Endothelial cell of umbilical vein (primary cell): ENCODE measurements at regions not wholly inside any gene's neighbourhood (a gene's known extent, or its start where the extent isn't known, plus 50 kb on each side); places are given as distances from the start of the nearest gene placed in this dataset.

Experiments
- BruUV-seq: library from RNA; stranded (reverse); fragments of 400-500 nt; replicated peaks from 2 replicates; lab custom pipeline; 2021; lab: Mats Ljungman, UMichigan
- CTCF ChIA-PET: fragments of 300-600, 350-600 bp; sonication (Branson Sonifier 250); formaldehyde crosslinking; loops from one replicate; lab custom pipeline; 2021; ENCODE audit warnings: antibody characterized with exemption, inconsistent platforms; lab: Charles Lee
- POLR2A ChIA-PET: fragments of 300-600, 350-600 bp; sonication (Branson Sonifier 250); formaldehyde crosslinking; loops from one replicate; lab custom pipeline; 2021; ENCODE audit warnings: antibody characterized with exemption, inconsistent platforms; lab: Charles Lee
- DNase-seq: peaks from one replicate; pipeline ENCODE4 v3.0.0-alpha.2; 2011; ENCODE audit warnings: low read depth, low spot score
- FAIRE-seq: peaks from 2 replicates; lab custom pipeline; 2011; peaks lifted over from hg19 to GRCh38; lab: Jason Lieb, UNC
- H2AFZ ChIP-seq: 2 replicates; pipeline ENCODE4 v1.6.0; 2012; ENCODE audit warnings: low read depth, low read length, control low read depth, inconsistent platforms
- H3K27ac ChIP-seq: 2 replicates; pipeline ENCODE4 v1.5.1; 2011; ENCODE audit warnings: low read depth, mild to moderate bottlenecking, control low read depth, low read length, moderate library complexity; ENCODE audit not compliant: insufficient read depth
- H3K27me3 ChIP-seq, 2 experiments: 2 replicates each; pipeline versions ENCODE4 v1.6.0 to v1.6.1; 2011; ENCODE audit warnings: low read length in 2 of 2, mixed read lengths in 1 of 2; ENCODE audit not compliant: control insufficient read depth in 2 of 2, insufficient read depth in 2 of 2
- H3K36me3 ChIP-seq, 2 experiments: 2 replicates in 1 of 2; 3 replicates in 1 of 2; pipeline ENCODE4 v1.5.1; 2011; ENCODE audit warnings: low read length in 2 of 2, mild to moderate bottlenecking in 1 of 2, moderate library complexity in 1 of 2; ENCODE audit not compliant: control insufficient read depth in 2 of 2, insufficient read depth in 2 of 2; ENCODE audit errors: extremely low read depth in 1 of 2
- H3K4me1 ChIP-seq: 3 replicates; pipeline ENCODE4 v1.5.1; 2011; ENCODE audit warnings: mild to moderate bottlenecking, low read length; ENCODE audit not compliant: control insufficient read depth, insufficient read depth; ENCODE audit errors: extremely low read depth
- H3K4me2 ChIP-seq: 2 replicates; pipeline ENCODE4 v1.6.1; 2011; ENCODE audit warnings: low read length, control low read depth, mixed read lengths; ENCODE audit not compliant: insufficient read depth
- H3K4me3 ChIP-seq, 3 experiments: fragments of 200-600 bp in 1 of 3; sonication (generic), shearing (Covaris generic) in 1 of 3; replicated peaks in 1 of 3; 2 replicates each; pipeline ENCODE4 v1.5.1; 2011 to 2016; ENCODE audit warnings: control low read depth in 3 of 3, low read length in 3 of 3, mild to moderate bottlenecking in 2 of 3, inconsistent platforms in 1 of 3, low read depth in 1 of 3, moderate library complexity in 1 of 3; ENCODE audit not compliant: insufficient read depth in 1 of 3
- H3K79me2 ChIP-seq: 2 replicates; pipeline ENCODE4 v1.6.0; 2012; ENCODE audit warnings: low read length, inconsistent platforms; ENCODE audit not compliant: control insufficient read depth, insufficient read depth
- H3K9ac ChIP-seq: replicated peaks from 2 replicates; pipeline ENCODE3; 2011; ENCODE audit warnings: low read length, control low read depth; ENCODE audit not compliant: insufficient read depth; ENCODE audit errors: extremely low read depth
- H3K9me1 ChIP-seq: replicated peaks from 3 replicates; pipeline ENCODE4 v1.6.0; 2011; ENCODE audit warnings: mild to moderate bottlenecking, low read length; ENCODE audit not compliant: control insufficient read depth, insufficient read depth; ENCODE audit errors: extremely low read depth
- H3K9me3 ChIP-seq: replicated peaks from 2 replicates; pipeline ENCODE4 v1.5.1; 2012; ENCODE audit warnings: low read length, inconsistent platforms; ENCODE audit not compliant: control insufficient read depth, insufficient read depth
- H4K20me1 ChIP-seq: replicated peaks from 2 replicates; pipeline ENCODE3; 2011; ENCODE audit warnings: mild to moderate bottlenecking, low read length; ENCODE audit not compliant: control insufficient read depth, insufficient read depth; ENCODE audit errors: extremely low read depth
- EZH2 ChIP-seq: IDR thresholded peaks from 2 replicates; pipeline ENCODE4 v1.6.1; 2012; ENCODE audit warnings: borderline replicate concordance, low read depth, mild to moderate bottlenecking, moderate library complexity, low read length, inconsistent platforms; ENCODE audit not compliant: severe bottlenecking
- FOS ChIP-seq: IDR thresholded peaks from 2 replicates; pipeline ENCODE4 v1.6.1; 2011; ENCODE audit warnings: mild to moderate bottlenecking, low read length, moderate library complexity, borderline replicate concordance; ENCODE audit not compliant: insufficient read depth
- GATA2 ChIP-seq: IDR thresholded peaks from 2 replicates; pipeline ENCODE4 v1.7.0; 2011; ENCODE audit warnings: low read depth, mild to moderate bottlenecking, moderate library complexity, mixed read lengths, low read length; ENCODE audit not compliant: insufficient read length, insufficient read depth
- JUN ChIP-seq: IDR thresholded peaks from 2 replicates; pipeline ENCODE4 v1.6.1; 2011; ENCODE audit warnings: borderline replicate concordance, low read depth; ENCODE audit not compliant: insufficient read length, insufficient read depth
- MYC ChIP-seq: IDR thresholded peaks from one replicate; pipeline ENCODE4 v1.6.1; 2011; ENCODE audit warnings: mild to moderate bottlenecking, low read depth, low read length
- POLR2A ChIP-seq: IDR thresholded peaks from 2 replicates; pipeline ENCODE4 v1.6.1; 2012; ENCODE audit warnings: low read depth, mild to moderate bottlenecking, control low read depth, low read length
- POLR2AphosphoS5 ChIP-seq: IDR thresholded peaks from 2 replicates; pipeline ENCODE4 v1.6.1; 2012; ENCODE audit warnings: low read depth, mild to moderate bottlenecking, control low read depth, low read length, moderate library complexity; ENCODE audit not compliant: insufficient read depth
- dilution Hi-C: fragments of 300-500 bp; cut with MboI; formaldehyde crosslinking; loops from one replicate; pipeline ENCODE4 v1.15.0; 2019; ENCODE audit warnings: low sequenced_read_pairs; ENCODE audit not compliant: extremely low pct_ligation_motif_present
- intact Hi-C: fragments of 100-400 bp; cut with micrococcal nuclease; formaldehyde crosslinking; loops from one replicate; pipeline ENCODE4 v1.10.0; 2022
- TF ChIP-seq, protein P1 (sequence below): IDR thresholded peaks from 2 replicates; pipeline ENCODE4 v1.6.1; 2011; ENCODE audit not compliant: insufficient read depth, insufficient read length
- TF ChIP-seq, protein P2 (sequence below), 2 donors: IDR thresholded peaks; 1 replicate in 1 of 2; 2 replicates in 1 of 2; pipeline ENCODE4 v1.5.1; 2011; ENCODE audit warnings: low read length in 2 of 2, mild to moderate bottlenecking in 2 of 2, moderate library complexity in 2 of 2, control low read depth in 1 of 2, inconsistent platforms in 1 of 2, low read depth in 1 of 2; ENCODE audit not compliant: insufficient read depth in 1 of 2; ENCODE audit errors: extremely low read depth in 1 of 2

DNA sequence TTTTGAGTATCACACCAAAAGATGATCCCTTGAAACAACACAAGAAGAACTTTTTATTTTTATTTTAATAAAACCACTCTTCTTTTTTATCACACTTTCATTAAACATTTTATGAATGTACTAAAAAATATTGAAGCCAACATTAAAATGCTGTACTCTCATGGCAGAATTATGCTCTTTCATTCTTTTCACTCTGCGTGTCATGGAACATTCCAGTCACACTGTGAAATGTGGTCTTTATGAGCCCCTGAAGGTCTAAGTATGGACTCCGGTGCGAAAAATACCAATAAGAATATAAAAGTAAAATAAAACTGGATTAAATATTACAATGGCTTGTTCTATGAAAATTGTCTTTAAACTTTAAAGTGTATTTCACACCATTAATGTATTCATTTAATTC lies 148.4 kb downstream of the TMEM26 start:
- no peaks in the 10 kb centered on the region for H3K36me3 ChIP-seq
- no peak overlapping the region for H3K4me2 ChIP-seq
- no TSS peak for BruUV-seq
- no peaks in the 10 kb centered on the region for H3K9me1 ChIP-seq
- H2AFZ ChIP-seq: no peak overlapping the region
- ChIA-PET POLR2A (no interaction called here), CTCF (no interaction called here)
- TF ChIP-seq FOS (no peak), POLR2A (no peak), GATA2 (no peak), MYC (no peak), POLR2AphosphoS5 (no peak), JUN (no peak), EZH2 (no peak)
- TF ChIP-seq, protein P1, sequence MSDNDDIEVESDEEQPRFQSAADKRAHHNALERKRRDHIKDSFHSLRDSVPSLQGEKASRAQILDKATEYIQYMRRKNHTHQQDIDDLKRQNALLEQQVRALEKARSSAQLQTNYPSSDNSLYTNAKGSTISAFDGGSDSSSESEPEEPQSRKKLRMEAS: no peak
- TF ChIP-seq, protein P2, sequence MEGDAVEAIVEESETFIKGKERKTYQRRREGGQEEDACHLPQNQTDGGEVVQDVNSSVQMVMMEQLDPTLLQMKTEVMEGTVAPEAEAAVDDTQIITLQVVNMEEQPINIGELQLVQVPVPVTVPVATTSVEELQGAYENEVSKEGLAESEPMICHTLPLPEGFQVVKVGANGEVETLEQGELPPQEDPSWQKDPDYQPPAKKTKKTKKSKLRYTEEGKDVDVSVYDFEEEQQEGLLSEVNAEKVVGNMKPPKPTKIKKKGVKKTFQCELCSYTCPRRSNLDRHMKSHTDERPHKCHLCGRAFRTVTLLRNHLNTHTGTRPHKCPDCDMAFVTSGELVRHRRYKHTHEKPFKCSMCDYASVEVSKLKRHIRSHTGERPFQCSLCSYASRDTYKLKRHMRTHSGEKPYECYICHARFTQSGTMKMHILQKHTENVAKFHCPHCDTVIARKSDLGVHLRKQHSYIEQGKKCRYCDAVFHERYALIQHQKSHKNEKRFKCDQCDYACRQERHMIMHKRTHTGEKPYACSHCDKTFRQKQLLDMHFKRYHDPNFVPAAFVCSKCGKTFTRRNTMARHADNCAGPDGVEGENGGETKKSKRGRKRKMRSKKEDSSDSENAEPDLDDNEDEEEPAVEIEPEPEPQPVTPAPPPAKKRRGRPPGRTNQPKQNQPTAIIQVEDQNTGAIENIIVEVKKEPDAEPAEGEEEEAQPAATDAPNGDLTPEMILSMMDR (IDR thresholded peaks at IDR 0.05; ENCODE audit: extremely low read depth in 1 of 2, insufficient read depth in 1 of 2, low read depth in 1 of 2, low read length in 2 of 2): no peak
- H4K20me1 ChIP-seq: no peaks in the 10 kb centered on the region
- no peak overlapping the region for H3K9ac ChIP-seq
- intact Hi-C loops (no loop called here), dilution Hi-C loops (no loop called here)
- no peaks in the 10 kb centered on the region for H3K9me3 ChIP-seq
- FAIRE-seq (no peak), DNase-seq (no peak)
- no peaks in the 10 kb centered on the region for H3K79me2 ChIP-seq
- H3K27ac ChIP-seq: no peak overlapping the region
- no peaks in the 10 kb centered on the region for H3K4me1 ChIP-seq
- H3K4me3 ChIP-seq: no peak overlapping the region
- no peaks in the 10 kb centered on the region for H3K27me3 ChIP-seq
